Kidney (tissue), 13 donors: ENCODE measurements at regions not wholly inside any gene's neighbourhood (a gene's known extent, or its start where the extent isn't known, plus 50 kb on each side); places are given as distances from the start of the nearest gene placed in this dataset.

ENCODE experiments used
- DNase-seq, 5 donors: peaks; one replicate each; pipeline ENCODE4 v3.0.0-alpha.2; 2013 to 2020
- FAIRE-seq: peaks from 2 replicates; lab custom pipeline; 2012; peaks lifted over from hg19 to GRCh38; lab: Jason Lieb, UNC
- H3K27ac ChIP-seq, 2 donors: one replicate each; pipeline ENCODE4 v1.7.0; 2013; ENCODE audit warnings: low read depth in 2 of 2, low read length in 2 of 2, inconsistent platforms in 1 of 2
- H3K27me3 ChIP-seq: one replicate; pipeline ENCODE4 v1.7.1; 2013; ENCODE audit warnings: low read length, inconsistent platforms; ENCODE audit not compliant: control insufficient read depth, insufficient read depth
- H3K36me3 ChIP-seq, 3 donors: one replicate each; pipeline versions ENCODE4 v1.7.0 to v1.7.1; 2013; ENCODE audit warnings: low read length in 3 of 3, control low read depth in 1 of 3, inconsistent platforms in 1 of 3; ENCODE audit not compliant: insufficient read depth in 3 of 3, control insufficient read depth in 2 of 3
- H3K4me1 ChIP-seq, 3 donors: one replicate each; pipeline versions ENCODE4 v1.7.0 to v1.7.1; 2013; ENCODE audit warnings: low read length in 3 of 3, inconsistent platforms in 1 of 3, low read depth in 1 of 3; ENCODE audit not compliant: control insufficient read depth in 2 of 3, insufficient read depth in 2 of 3
- H3K4me3 ChIP-seq, 3 donors: one replicate each; pipeline versions ENCODE4 v1.7.0 to v1.8.1; 2013; ENCODE audit warnings: low read length in 3 of 3, control low read depth in 1 of 3, inconsistent platforms in 1 of 3
- H3K9ac ChIP-seq, 3 donors: one replicate each; pipeline versions ENCODE4 v1.7.0 to v1.7.1; 2013; ENCODE audit warnings: low read length in 3 of 3, control low read depth in 1 of 3, inconsistent platforms in 1 of 3
- H3K9me3 ChIP-seq, 3 donors: one replicate each; pipeline versions ENCODE4 v1.7.0 to v1.7.1; 2013; ENCODE audit warnings: low read length in 3 of 3, control low read depth in 1 of 3, inconsistent platforms in 1 of 3; ENCODE audit not compliant: control insufficient read depth in 2 of 3, insufficient read depth in 1 of 3
- intact Hi-C: fragments of 100-400 bp; cut with DNase I; formaldehyde crosslinking; loops from one replicate; pipeline ENCODE4 v1.11.1; 2022
- TF ChIP-seq, protein P1 (sequence below): IDR thresholded peaks from 3 replicates; pipeline ENCODE4 v1.5.1; 2012; ENCODE audit warnings: mild to moderate bottlenecking, moderate library complexity, borderline replicate concordance; ENCODE audit not compliant: insufficient read depth; ENCODE audit errors: extremely low read depth
- donor health status: control.
- donor health status: control.
- donor health status: control.
- donor health status: control.
- donor health status: control.
- donor health status: DM: yes; HTN: yes; CAD: no.
- donor health status: Normal renal cell carcinoma (clear cell type).

- no peaks in the 10 kb centered on the region for H3K27me3 ChIP-seq
- H3K4me1 ChIP-seq, result no peaks in the 10 kb centered on the region
- FAIRE-seq (no peak), DNase-seq (peak in 2 of 5 donors; percentile 65)
- no peak overlapping the region for H3K4me3 ChIP-seq
- H3K9me3 ChIP-seq, result no peaks in the 10 kb centered on the region
- no peak overlapping the region for H3K27ac ChIP-seq
- H3K36me3 ChIP-seq, result no peaks in the 10 kb centered on the region
- intact Hi-C loops, result no loop called here
- H3K9ac ChIP-seq, result no peak overlapping the region
- TF ChIP-seq, protein P1, sequence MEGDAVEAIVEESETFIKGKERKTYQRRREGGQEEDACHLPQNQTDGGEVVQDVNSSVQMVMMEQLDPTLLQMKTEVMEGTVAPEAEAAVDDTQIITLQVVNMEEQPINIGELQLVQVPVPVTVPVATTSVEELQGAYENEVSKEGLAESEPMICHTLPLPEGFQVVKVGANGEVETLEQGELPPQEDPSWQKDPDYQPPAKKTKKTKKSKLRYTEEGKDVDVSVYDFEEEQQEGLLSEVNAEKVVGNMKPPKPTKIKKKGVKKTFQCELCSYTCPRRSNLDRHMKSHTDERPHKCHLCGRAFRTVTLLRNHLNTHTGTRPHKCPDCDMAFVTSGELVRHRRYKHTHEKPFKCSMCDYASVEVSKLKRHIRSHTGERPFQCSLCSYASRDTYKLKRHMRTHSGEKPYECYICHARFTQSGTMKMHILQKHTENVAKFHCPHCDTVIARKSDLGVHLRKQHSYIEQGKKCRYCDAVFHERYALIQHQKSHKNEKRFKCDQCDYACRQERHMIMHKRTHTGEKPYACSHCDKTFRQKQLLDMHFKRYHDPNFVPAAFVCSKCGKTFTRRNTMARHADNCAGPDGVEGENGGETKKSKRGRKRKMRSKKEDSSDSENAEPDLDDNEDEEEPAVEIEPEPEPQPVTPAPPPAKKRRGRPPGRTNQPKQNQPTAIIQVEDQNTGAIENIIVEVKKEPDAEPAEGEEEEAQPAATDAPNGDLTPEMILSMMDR, result peak; percentile 19
Measured at GRCh38 chr10:123380491-123381085, 226.4 kb downstream of the BUB3 start.

DNA sequence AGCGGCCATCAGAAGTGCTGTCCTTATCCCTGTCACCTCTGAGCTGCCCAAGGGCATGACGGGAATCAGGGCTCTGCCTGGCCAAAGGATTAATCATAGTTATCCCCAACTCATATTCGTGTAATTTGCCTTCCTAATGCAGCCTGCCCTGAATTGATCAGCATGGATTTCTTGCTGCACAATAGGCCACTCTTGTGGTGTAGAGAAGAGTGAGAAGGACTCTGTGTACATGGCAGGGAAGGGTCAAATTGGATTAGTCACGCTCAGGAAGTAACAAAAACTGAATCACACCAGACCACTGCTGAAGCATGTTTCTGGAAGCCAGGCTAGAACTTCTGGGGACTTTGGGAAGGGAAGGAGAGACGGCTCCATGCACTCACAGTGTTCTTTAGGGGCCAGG is 227.0 kb downstream of the BUB3 start:
- TF ChIP-seq, protein P1, result no peak
- Histone ChIP-seq H3K4me1 (no peaks in the 10 kb centered on the region), H3K9me3 (no peaks in the 10 kb centered on the region), H3K4me3 (no peak overlapping the region), H3K27ac (no peak overlapping the region), H3K27me3 (no peaks in the 10 kb centered on the region), H3K9ac (no peak overlapping the region), H3K36me3 (no peaks in the 10 kb centered on the region)
- FAIRE-seq, result no peak
- DNase-seq, result no peak
- intact Hi-C loops, result no loop called here

DNA sequence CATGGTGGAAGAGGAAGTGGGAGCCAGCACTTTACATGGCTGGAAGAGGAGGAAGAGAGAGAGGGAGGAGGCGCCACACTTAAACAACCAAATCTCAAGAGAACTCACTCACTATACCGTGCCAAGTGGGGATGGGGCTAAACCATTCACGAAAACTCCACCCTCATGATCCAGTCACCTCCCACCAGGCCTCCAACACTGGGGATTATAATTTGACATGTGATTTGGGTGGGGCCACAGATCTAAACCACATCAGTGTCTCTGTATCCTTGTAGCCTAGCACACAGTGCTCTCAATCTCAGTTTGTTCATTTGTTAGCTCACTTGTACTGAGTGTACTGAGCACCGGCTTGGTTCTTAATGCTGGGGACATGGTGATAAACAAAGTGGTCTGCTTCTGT is 228.3 kb downstream of the BUB3 start:
- Histone ChIP-seq H3K27ac (no peak overlapping the region), H3K27me3 (no peaks in the 10 kb centered on the region), H3K4me3 (no peak overlapping the region), H3K36me3 (no peaks in the 10 kb centered on the region), H3K4me1 (no peaks in the 10 kb centered on the region), H3K9ac (no peak overlapping the region), H3K9me3 (peaks cover 0 to 2% (median 0%) of the 10 kb centered on the region in 3 donors)
- FAIRE-seq, result no peak
- intact Hi-C loops, result no loop called here
- TF ChIP-seq, protein P1, result no peak
- no peak for DNase-seq
